Stimulated activated CD8-positive, alpha-beta memory T cell treated with anti-CD3 and anti-CD28 coated beads, Interleukin-4, amount 100 ng/mL, for 48 hours (primary cell): ENCODE measurements at regions not wholly inside any gene's neighbourhood (a gene's known extent, or its start where the extent isn't known, plus 50 kb on each side); places are given as distances from the start of the nearest gene placed in this dataset.
"Not testable (repeated sequence)": the region's sequence is repeated elsewhere in the genome, so short reads cannot be mapped to it uniquely, and the experiment has no call there.

Experiments used
- DNase-seq: peaks from one replicate; pipeline ENCODE4 v3.0.0-alpha.2; 2020

GRCh38 chr13:90726375-90726774 is 621.1 kb upstream of the MIR17HG start:
- DNase-seq: no peak

- no peak for DNase-seq
Measured at GRCh38 chr13:90732049-90732448, 615.4 kb upstream of the MIR17HG start.

DNA sequence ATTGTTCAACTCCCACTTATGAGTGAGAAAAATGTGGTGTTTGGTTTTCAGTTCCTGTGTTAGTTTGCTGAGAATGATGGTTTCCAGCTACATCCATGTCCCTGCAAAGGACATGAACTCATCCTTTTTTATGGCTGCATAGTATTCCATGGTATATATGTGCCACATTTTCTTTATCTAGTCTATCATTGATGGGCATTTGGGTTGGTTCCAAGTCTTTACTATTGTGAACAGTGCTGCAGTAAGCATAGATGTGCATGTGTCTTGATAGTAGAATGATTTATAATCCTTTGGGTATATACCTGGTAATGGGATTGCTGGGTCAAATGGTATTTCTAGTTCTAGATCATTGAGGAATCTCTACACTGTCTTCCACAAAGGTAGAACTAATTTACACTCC is 613.0 kb upstream of the MIR17HG start:
- DNase-seq: not testable (repeated sequence)

- DNase-seq: no peak
Measured at GRCh38 chr13:90738881-90739280, 608.6 kb upstream of the MIR17HG start.

- no peak for DNase-seq
Measured at GRCh38 chr13:90740099-90740498, 607.4 kb upstream of the MIR17HG start.

DNA sequence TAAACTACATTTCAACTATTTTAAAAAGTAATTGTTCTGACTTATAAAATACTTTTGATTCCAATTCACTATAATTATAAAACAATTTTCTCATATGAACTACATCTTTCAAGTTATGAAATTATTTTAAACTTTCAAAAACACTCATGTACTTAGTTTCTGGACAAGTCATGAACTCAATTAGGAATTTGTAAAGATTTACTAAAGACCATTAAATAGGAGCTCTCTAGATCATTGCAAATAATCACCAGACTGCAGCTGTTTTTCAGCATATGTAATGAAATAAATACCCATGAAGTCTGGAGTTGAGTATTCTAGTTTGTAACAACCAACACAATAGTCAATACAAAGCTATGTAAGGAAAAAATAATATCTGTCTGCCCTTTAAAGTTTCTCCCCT is 605.1 kb upstream of the MIR17HG start:
- no peak for DNase-seq

- DNase-seq: no peak
Measured at GRCh38 chr13:90746230-90746629, 601.3 kb upstream of the MIR17HG start.

DNA sequence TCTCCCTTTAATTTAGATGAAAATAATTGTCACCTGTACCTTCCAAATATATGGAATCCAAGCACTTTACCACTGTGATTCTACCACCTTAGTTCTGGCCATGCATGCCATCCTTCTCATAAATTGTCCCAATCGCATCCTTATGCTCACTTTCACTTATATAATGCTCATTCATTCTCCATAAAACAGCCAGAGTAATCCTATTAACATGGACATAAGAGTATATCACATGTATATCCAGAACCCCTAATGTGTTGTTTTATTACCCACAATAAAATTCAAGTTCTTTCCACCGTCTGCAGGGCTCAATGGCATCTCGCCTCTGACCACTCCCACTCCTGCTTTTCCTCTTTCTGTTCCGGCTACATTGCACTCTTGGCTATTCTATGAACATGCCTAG is 597.5 kb upstream of the MIR17HG start:
- DNase-seq: no peak

GRCh38 chr13:90751026-90751425 is 596.5 kb upstream of the MIR17HG start:
- DNase-seq: no peak

DNA sequence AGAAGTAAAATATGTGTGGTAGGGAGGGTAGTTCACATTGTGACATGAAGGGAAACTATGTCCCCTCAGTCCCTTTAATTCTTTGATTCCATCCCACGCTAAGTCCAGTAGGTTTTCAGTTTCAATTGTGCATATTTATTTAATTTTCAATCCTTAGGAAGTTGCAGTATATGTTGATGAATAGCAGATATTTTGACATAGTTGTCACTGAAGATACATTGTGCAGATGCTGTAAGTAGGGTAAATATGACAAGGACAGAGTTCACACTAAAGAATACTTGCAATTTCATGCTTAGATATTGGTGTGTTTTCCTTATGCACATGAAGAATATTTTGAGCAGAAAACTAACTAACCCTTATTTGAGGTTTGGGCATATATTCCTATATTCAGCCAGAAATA is 595.4 kb upstream of the MIR17HG start:
- no peak for DNase-seq

GRCh38 chr13:90757127-90757680 is 590.3 kb upstream of the MIR17HG start:
- no peak for DNase-seq

GRCh38 chr13:90760639-90761038 is 586.8 kb upstream of the MIR17HG start:
- DNase-seq: no peak

GRCh38 chr13:90763476-90764150 is 583.9 kb upstream of the MIR17HG start:
- DNase-seq: no peak

GRCh38 chr13:90766386-90766902 is 581.0 kb upstream of the MIR17HG start:
- no peak for DNase-seq

DNA sequence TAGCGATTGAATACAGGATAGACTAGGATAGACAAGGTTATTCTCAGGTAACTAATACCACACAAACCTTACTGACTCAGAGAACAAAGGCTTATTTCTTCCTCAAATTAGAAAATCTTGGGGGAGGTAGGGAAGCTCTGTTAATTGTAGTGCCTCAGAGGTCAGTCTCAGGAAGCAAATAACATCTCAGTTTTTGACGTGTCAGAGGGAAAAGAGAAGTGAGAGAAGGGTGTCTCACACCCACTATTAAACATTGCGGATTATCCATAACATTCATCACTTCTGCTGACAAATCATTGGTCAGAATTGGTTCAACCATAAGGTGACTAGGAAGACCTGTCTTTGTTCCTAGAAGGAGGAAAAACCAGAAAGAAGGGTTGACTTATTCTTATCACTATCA is 579.4 kb upstream of the MIR17HG start:
- DNase-seq: no peak

GRCh38 chr13:90769387-90769786 is 578.1 kb upstream of the MIR17HG start:
- DNase-seq: no peak

GRCh38 chr13:90770334-90770733 is 577.2 kb upstream of the MIR17HG start:
- no peak for DNase-seq

DNA sequence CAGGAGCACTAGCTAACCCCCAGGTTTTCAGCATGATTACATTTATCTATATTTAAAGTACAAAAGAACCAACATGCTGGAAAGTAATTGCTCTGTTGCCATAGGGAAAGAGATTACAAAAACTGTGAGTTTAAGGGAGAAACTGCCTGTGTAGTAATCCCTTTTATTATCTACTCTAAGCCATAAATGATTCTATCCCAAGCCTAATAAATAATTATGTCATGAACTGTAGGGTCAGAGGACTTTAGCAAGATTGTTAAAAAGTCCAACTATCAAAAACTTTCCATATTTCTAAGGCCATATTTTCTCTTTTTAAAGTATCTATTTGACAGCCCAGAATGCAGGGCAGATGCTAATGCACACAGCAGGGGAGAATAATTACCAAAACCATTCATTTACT is 573.8 kb upstream of the MIR17HG start:
- DNase-seq: no peak

- no peak for DNase-seq
Measured at GRCh38 chr13:90776051-90776748, 571.3 kb upstream of the MIR17HG start.

GRCh38 chr13:90783273-90783672 is 564.2 kb upstream of the MIR17HG start:
- DNase-seq: no peak

DNA sequence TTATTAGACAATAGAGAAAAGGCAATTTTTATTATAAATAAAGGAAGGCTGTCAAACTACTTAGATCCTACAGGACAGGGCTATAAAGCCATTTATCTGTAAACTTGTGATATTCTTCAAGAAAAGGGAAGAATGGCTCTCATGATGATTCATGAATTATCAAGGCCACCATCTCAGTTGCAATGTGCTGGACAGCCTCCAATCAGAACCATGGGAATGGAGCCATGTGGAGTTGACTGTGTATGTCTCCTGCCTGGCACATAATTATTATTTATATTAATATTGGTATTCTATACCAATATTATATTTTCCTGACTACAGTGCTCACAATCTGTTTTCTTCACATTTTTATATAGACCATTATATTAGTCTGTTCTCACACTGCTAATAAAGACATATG is 560.5 kb upstream of the MIR17HG start:
- no peak for DNase-seq

- no peak for DNase-seq
Measured at GRCh38 chr13:90792335-90792734, 555.2 kb upstream of the MIR17HG start.

DNA sequence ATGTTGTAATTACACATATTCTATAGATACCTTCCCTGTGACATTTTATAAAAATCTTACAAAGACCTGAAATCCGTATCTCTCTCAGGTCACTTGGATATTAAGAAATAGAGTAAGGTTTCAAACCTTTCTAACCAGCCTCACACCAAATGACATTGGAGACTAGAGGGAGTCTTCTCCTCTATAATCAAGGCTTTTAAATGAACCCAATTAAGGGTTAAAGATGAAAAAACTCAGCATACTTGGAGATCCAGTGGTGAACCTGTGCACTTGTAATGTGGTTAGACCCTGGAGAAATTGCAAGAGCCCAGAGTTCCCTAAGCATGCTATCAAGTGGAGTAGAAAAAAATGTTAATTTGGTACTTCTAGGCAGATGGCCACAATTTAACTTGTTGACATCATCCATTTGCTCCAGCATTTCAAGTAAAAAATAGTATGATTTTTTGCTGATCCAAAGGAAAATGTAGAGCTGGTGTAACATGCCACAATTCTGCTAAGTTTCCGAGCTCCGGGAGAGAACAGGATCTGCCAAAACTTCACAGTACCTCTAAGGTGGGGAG is 554.1 kb upstream of the MIR17HG start:
- DNase-seq: no peak

GRCh38 chr13:90796474-90796873 is 551.0 kb upstream of the MIR17HG start:
- no peak for DNase-seq
